ENCODE measurements at regions not wholly inside any gene's neighbourhood (a gene's known extent, or its start where the extent isn't known, plus 50 kb on each side); places are given as distances from the start of the nearest gene placed in this dataset.

GRCh38 chr6:150765067-150765764 lies 100.3 kb upstream of the MTHFD1L start:
- TF ChIP-seq, protein P1, sequence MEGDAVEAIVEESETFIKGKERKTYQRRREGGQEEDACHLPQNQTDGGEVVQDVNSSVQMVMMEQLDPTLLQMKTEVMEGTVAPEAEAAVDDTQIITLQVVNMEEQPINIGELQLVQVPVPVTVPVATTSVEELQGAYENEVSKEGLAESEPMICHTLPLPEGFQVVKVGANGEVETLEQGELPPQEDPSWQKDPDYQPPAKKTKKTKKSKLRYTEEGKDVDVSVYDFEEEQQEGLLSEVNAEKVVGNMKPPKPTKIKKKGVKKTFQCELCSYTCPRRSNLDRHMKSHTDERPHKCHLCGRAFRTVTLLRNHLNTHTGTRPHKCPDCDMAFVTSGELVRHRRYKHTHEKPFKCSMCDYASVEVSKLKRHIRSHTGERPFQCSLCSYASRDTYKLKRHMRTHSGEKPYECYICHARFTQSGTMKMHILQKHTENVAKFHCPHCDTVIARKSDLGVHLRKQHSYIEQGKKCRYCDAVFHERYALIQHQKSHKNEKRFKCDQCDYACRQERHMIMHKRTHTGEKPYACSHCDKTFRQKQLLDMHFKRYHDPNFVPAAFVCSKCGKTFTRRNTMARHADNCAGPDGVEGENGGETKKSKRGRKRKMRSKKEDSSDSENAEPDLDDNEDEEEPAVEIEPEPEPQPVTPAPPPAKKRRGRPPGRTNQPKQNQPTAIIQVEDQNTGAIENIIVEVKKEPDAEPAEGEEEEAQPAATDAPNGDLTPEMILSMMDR (IDR thresholded peaks at IDR 0.05), result no peak
- TF ChIP-seq POLR2A (IDR thresholded peaks at IDR 0.05) (no peak), EP300 (IDR thresholded peaks at IDR 0.05) (no peak), POLR2AphosphoS5 (IDR thresholded peaks at IDR 0.05) (no peak)

Data from stomach (tissue), 4 donors.